Keratinocyte (primary cell): ENCODE measurements at regions not wholly inside any gene's neighbourhood (a gene's known extent, or its start where the extent isn't known, plus 50 kb on each side); places are given as distances from the start of the nearest gene placed in this dataset.

Experiments used
- DNase-seq: peaks from one replicate; pipeline ENCODE4 v3.0.0-alpha.2; 2011; ENCODE audit warnings: low read depth, missing footprints, low spot score
- FAIRE-seq: peaks from 2 replicates; lab custom pipeline; 2011; peaks lifted over from hg19 to GRCh38; lab: Jason Lieb, UNC
- H2AFZ ChIP-seq: 2 replicates; pipeline ENCODE4 v1.6.0; 2012; ENCODE audit warnings: low read length, control low read depth, inconsistent platforms; ENCODE audit not compliant: control insufficient read depth
- H3K27ac ChIP-seq: 2 replicates; pipeline ENCODE4 v1.5.1; 2011; ENCODE audit warnings: low read length; ENCODE audit not compliant: control insufficient read depth, insufficient read depth
- H3K27me3 ChIP-seq: 3 replicates; pipeline ENCODE4 v1.6.0; 2011; ENCODE audit warnings: low read length; ENCODE audit not compliant: control insufficient read depth, insufficient read depth; ENCODE audit errors: extremely low read depth
- H3K36me3 ChIP-seq, 2 experiments: 2 replicates in 1 of 2; 3 replicates in 1 of 2; pipeline ENCODE4 v1.5.1; 2011; ENCODE audit warnings: low read length in 2 of 2, mild to moderate bottlenecking in 1 of 2; ENCODE audit not compliant: control insufficient read depth in 2 of 2, insufficient read depth in 2 of 2; ENCODE audit errors: extremely low read depth in 1 of 2
- H3K4me1 ChIP-seq: 3 replicates; pipeline ENCODE4 v1.5.1; 2011; ENCODE audit warnings: low read length; ENCODE audit not compliant: control insufficient read depth, insufficient read depth; ENCODE audit errors: extremely low read depth
- H3K4me2 ChIP-seq: 3 replicates; pipeline ENCODE4 v1.6.0; 2011; ENCODE audit warnings: low read depth, low read length; ENCODE audit not compliant: control insufficient read depth, insufficient read depth; ENCODE audit errors: extremely low read depth
- H3K4me3 ChIP-seq, 3 experiments: fragments of 200-600 bp in 1 of 3; sonication (generic) in 1 of 3; 2 replicates in 2 of 3; 3 replicates in 1 of 3; pipeline ENCODE4 v1.5.1; 2011 to 2016; ENCODE audit warnings: low read length in 3 of 3, mild to moderate bottlenecking in 3 of 3, control low read depth in 2 of 3, inconsistent platforms in 1 of 3, low read depth in 1 of 3, mixed read lengths in 1 of 3, mixed run types in 1 of 3, moderate library complexity in 1 of 3; ENCODE audit not compliant: control insufficient read depth in 2 of 3, insufficient read depth in 2 of 3; ENCODE audit errors: extremely low read depth in 1 of 3
- H3K79me2 ChIP-seq: 2 replicates; pipeline ENCODE4 v1.6.0; 2012; ENCODE audit warnings: low read length; ENCODE audit not compliant: control insufficient read depth, insufficient read depth
- H3K9ac ChIP-seq: 3 replicates; pipeline ENCODE4 v1.6.0; 2011; ENCODE audit warnings: low read length; ENCODE audit not compliant: control insufficient read depth, insufficient read depth; ENCODE audit errors: extremely low read depth
- H3K9me1 ChIP-seq: 3 replicates; pipeline ENCODE4 v1.6.0; 2011; ENCODE audit warnings: low read length; ENCODE audit not compliant: control insufficient read depth, insufficient read depth; ENCODE audit errors: extremely low read depth
- H3K9me3 ChIP-seq: 2 replicates; pipeline ENCODE4 v1.5.1; 2012; ENCODE audit warnings: low read depth, low read length; ENCODE audit not compliant: control insufficient read depth
- H4K20me1 ChIP-seq: 3 replicates; pipeline ENCODE4 v1.6.0; 2011; ENCODE audit warnings: low read length; ENCODE audit not compliant: control insufficient read depth, insufficient read depth; ENCODE audit errors: extremely low read depth
- CTCF ChIP-seq, 3 experiments: IDR thresholded peaks in 1 of 3; conservative IDR thresholded peaks in 1 of 3; optimal IDR thresholded peaks in 1 of 3; 2 replicates in 2 of 3; 3 replicates in 1 of 3; pipeline versions ENCODE3 to v1.5.1; 2011; ENCODE audit warnings: low read length in 3 of 3, mild to moderate bottlenecking in 3 of 3, moderate library complexity in 2 of 3, control low read depth in 1 of 3, inconsistent platforms in 1 of 3; ENCODE audit not compliant: insufficient read depth in 2 of 3; ENCODE audit errors: extremely low read depth in 1 of 3
- EZH2 ChIP-seq: IDR thresholded peaks from one replicate; pipeline ENCODE4 v1.6.1; 2012; ENCODE audit warnings: inconsistent platforms, mild to moderate bottlenecking, low read length, moderate library complexity
- dilution Hi-C: fragments of 300-500 bp; cut with MboI; formaldehyde crosslinking; loops from one replicate; pipeline ENCODE4 v1.7.0; 2020; ENCODE audit warnings: low sequenced_read_pairs; ENCODE audit not compliant: extremely low pct_ligation_motif_present

- no peak for FAIRE-seq
- Histone ChIP-seq H2AFZ (no peak overlapping the region), H3K9ac (no peak overlapping the region), H3K27me3 (no peaks in the 10 kb centered on the region), H3K79me2 (no peaks in the 10 kb centered on the region), H3K4me1 (no peaks in the 10 kb centered on the region), H3K36me3 (no peaks in the 10 kb centered on the region), H3K4me2 (no peak overlapping the region), H4K20me1 (no peaks in the 10 kb centered on the region), H3K9me3 (no peaks in the 10 kb centered on the region), H3K9me1 (no peaks in the 10 kb centered on the region), H3K27ac (no peak overlapping the region), H3K4me3 (no peak overlapping the region)
- TF ChIP-seq CTCF (optimal IDR thresholded peaks at IDR 0.05 in 1 of 3, IDR thresholded peaks at IDR 0.05 in 1 of 3, conservative IDR thresholded peaks at IDR 0.05 in 1 of 3; ENCODE audit: extremely low read depth in 1 of 3, insufficient read depth in 2 of 3, low read length in 3 of 3) = no peak
- dilution Hi-C loops = no loop called here
- DNase-seq = no peak
These were observed 157.8 kb upstream of the TSHZ2 start for GRCh38 chr20:52814371-52814770.

GRCh38 chr20:52812231-52812847, 159.8 kb upstream of the TSHZ2 start:
- Histone ChIP-seq H3K27ac (no peak overlapping the region), H3K36me3 (no peaks in the 10 kb centered on the region), H3K79me2 (no peaks in the 10 kb centered on the region), H3K9ac (no peak overlapping the region), H3K4me1 (no peaks in the 10 kb centered on the region), H3K27me3 (no peaks in the 10 kb centered on the region), H2AFZ (no peak overlapping the region), H3K4me2 (no peak overlapping the region), H3K9me1 (no peaks in the 10 kb centered on the region), H4K20me1 (no peaks in the 10 kb centered on the region), H3K4me3 (no peak overlapping the region), H3K9me3 (no peaks in the 10 kb centered on the region)
- dilution Hi-C loops = no loop called here
- no peak for DNase-seq
- TF ChIP-seq CTCF (optimal IDR thresholded peaks at IDR 0.05 in 1 of 3, IDR thresholded peaks at IDR 0.05 in 1 of 3, conservative IDR thresholded peaks at IDR 0.05 in 1 of 3; ENCODE audit: extremely low read depth in 1 of 3, insufficient read depth in 2 of 3, low read length in 3 of 3) (peak in 1 of 3 experiments; percentile 9), EZH2 (no peak)
- no peak for FAIRE-seq
